Activated CD8-positive, alpha-beta memory T cell treated with anti-CD3 and anti-CD28 coated beads for 48 hours (primary cell): ENCODE measurements at regions not wholly inside any gene's neighbourhood (a gene's known extent, or its start where the extent isn't known, plus 50 kb on each side); places are given as distances from the start of the nearest gene placed in this dataset.
"Not testable (repeated sequence)": the region's sequence is repeated elsewhere in the genome, so short reads cannot be mapped to it uniquely, and the experiment has no call there.

Experiments used
- DNase-seq, 3 experiments: peaks; one replicate each; pipeline ENCODE4 v3.0.0-alpha.2; 2020; ENCODE audit warnings: low read depth in 2 of 3, low spot score in 2 of 3

DNA sequence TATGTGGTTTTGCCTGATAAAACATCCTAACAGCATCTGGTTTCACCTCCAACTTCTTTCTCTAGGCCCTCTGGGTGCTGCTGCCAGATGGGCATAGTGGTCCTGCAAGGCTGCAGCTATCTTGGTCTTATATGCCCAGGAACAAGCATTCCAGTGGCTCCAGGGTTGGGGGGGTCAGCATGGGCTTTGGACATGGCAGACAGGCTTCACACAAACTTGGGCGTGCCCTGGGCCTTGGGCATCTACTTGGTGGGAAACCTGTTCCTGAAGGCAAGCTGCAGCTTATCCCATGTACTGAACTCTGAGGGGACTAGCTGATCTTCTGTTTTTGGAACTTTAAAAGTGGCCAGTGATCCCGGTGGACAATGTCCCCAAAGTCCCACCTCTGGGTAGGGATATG, 54.9 kb upstream of the ZNF678 start:
- DNase-seq = no peak

DNA sequence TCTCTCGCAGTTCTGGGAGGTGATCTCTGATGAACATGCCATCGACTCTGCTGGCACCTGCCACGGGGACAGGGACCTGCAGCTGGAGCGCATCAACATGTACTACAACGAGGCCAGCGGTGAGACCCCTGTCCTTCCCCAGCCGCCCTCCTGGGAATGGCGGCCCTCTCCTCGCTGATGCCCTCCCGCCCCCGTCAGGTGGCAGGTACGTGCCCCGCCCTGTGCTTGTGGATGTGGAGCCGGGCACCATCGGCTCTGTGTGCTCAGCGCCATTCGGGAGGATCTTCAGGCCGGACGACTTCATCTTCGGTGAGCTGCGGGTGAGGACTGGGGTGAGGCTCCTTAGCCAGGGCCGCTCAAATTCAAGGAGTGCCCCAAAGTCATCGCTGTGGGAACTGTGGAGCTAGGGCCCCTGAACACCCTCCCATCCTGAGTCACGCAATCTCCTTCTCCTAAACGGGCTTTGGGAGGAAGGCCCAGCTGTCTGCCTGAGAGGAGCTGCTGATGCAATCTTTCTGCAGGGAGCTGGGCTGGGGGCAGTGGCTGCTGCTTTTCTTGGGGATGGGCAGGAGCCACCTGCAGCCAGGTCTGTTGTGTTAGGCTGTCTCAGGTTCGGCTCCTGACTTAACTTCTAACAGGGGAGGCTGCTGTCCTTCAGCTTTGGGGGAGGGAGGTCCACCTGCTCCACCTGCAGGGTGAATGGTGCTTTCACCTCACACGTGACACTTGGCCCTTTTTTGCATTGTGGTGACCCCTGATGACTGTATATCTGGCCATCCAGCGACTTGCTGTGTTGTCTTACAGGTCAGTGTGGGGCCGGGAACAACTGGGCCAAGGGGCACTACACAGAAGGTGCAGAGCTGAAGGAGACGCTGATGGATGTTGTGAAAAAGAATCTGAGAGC, 56.6 kb upstream of the ZNF678 start:
- DNase-seq = not testable (repeated sequence)

GRCh38 chr1:227496045-227496444, 67.3 kb upstream of the ZNF678 start:
- not testable (repeated sequence) for DNase-seq

- DNase-seq = not testable (repeated sequence)
These were observed 69.3 kb upstream of the ZNF678 start for GRCh38 chr1:227493863-227494551.

DNA sequence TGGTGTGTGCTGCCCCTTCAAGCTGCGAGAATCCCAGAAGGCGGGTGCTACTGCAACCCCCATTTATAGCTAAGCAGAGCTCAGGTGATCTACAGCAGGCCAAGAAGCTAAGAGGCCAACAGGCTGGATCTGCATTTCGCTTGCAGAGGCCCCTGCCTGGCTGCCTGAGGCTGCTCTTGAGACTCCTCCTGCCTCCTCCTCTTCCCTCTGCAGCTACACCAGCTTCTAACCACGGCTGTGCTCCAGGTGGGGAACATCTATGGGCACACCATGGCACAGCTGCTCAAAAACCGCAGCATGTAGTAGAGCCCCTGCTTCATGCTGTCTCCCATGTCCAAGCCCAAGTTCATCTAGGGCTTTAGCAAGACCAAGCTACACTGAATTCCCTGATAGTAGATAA, 72.9 kb upstream of the ZNF678 start:
- DNase-seq = no peak

DNA sequence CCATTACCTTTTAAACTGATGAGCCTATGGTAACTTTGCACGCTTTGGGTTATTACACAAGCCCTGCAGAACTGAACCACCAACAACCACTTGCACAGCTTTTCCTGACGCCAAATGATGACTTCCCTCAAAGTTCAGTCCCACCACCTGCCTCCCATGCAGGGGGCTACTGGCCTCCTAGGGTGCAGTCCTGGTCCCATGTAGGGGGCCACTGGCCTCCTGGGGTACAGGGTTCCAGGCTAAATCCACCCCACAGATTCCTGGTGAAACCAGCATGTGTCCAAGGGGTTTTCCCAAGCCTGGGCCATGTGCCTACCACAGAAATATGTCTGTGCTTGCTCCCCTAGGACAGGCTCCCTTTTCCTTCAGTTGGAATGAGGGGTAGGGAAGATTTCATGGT, 73.4 kb upstream of the ZNF678 start:
- no peak for DNase-seq

GRCh38 chr1:227489572-227489971, 73.8 kb upstream of the ZNF678 start:
- no peak for DNase-seq

DNA sequence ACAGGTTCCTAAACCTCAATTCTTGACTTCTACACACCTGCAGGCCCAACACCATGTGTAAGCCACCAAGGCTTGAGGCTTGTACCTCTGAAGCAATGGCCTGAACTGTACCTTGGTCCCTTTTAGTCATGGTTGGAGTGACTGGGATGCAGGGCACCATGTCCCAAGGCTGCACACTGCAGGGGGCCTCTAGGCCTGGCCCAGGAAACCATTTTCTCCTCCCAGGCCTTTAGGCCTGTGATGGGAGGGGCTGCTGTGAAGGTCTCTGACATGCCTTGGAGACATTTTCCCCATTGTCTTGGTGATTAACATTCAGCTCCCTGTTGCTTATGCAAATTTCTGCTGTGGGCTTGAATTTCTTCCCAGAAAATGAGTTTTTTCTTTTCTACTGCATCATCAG, 75.8 kb upstream of the ZNF678 start:
- DNase-seq = no peak

GRCh38 chr1:227486559-227486958, 76.8 kb upstream of the ZNF678 start:
- DNase-seq = no peak

DNA sequence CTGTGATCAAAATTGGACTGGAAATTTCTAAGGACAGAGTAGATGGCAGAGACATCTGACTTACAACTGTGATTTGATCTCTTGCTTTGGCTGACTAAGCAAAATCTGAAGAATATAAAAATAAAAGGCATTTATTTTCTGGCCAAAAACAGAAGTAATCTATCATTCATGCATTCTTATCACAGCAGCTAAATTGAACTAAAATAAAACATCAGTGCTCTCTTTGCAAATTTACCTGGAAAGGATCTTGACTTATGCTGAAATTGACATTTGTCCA, 81.4 kb upstream of the ZNF678 start:
- no peak for DNase-seq

DNA sequence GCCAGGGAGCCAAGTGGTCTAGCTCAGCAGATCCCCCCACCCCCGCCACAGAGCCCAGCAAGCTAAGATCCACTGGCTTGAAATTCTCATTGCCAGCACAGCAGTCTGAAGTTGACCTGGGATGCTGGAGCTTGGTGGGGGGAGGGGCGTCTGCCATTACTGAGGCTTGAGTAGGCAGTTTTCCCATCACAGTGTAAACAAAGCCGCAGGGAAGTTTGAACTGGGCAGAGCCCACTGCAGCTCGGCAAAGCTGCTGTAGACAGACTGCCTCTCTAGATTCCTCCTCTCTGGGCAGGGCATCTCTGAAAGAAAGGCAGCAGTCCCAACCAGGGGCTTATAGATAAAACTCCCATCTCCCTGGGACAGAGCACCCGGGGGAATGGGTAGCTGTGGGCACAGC, 89.3 kb upstream of the ZNF678 start:
- not testable (repeated sequence) for DNase-seq

DNA sequence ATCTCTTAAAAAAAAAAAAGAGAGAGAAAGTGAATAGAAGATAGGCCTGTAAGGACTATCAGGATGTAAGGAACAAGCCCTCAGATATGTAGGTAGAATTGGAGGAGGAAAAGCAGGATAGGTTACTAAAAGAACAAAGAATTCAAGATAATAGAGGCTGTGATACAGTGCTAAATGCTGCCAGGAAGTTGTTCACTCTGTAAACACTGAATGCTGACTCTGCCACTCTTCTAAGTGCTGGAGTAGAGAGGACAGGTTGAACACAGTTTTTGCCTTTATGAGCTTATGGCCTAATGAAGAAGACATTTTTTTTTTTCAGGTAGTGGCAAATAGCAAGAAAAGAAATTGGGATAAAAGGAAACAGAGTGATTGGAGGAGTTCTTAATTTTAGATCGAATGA, 90.6 kb upstream of the ZNF678 start:
- DNase-seq = no peak

GRCh38 chr1:227470688-227471087, 92.7 kb upstream of the ZNF678 start:
- no peak for DNase-seq

DNA sequence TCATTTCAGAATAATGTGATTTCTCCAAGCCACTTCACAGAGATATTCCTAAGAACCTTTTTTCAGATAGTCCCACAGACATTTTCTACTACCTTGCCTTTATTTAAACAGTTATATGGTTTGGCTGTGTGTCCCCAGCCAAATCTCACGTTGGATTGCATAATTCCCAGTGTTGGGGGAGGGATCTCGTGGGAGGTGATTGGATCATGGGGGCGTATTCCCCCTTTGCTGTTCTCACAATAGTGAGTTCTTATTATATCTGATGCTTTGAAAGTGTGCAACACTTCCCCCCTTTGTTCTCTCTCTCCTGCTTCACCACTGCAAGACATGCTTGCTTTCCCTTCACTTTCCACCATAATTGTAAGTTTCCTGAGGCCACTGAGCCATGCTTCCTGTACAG, 93.6 kb upstream of the ZNF678 start:
- DNase-seq = no peak

DNA sequence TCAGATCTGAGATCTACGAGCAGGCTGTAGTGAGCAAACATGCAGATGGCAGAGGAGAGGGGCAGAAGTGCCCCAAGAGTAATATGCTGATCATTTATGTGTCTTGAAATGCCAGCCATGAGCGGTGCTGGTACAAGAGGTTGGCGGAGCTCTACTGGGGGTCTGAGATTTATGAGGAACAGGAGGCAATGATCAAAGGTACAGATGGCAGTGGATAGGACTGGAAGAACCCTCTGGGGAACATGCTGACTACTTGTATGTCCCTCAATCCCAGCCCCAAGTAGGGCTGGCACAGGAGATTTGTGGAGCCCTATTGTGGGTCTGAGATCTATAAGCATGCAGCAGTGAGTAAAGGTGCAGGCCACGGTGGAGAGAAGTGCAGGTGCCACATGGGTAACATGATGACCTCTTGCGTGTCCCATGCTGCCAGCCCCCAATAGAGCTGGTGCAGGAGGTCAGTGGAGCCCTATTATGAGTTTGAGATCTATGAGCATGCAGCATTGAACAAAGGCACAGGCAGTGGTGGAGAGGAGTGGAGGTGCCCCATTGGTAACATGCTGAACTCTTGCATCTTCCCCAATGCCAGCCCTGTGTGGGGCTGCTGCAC, 97.2 kb upstream of the ZNF678 start:
- DNase-seq = no peak

DNA sequence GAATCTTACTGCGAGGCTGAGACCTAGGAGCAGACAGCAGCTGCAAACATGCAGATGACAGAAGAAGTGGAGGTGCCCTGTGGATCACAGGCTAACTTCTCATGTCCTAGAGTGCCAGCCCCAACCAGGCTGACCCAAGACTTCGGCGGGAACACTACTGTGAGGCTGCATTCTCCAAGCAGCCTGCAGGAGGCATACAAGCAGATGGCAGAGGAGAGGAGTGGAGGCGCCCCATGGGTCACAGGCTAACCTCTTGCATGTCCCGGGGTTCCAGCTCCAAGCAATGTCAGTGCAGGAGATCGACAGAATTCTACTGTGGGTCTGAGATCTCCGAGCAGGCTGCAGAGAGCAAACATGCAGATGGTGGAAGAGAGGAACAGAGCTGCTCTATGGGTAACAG, 98.1 kb upstream of the ZNF678 start:
- DNase-seq = no peak

DNA sequence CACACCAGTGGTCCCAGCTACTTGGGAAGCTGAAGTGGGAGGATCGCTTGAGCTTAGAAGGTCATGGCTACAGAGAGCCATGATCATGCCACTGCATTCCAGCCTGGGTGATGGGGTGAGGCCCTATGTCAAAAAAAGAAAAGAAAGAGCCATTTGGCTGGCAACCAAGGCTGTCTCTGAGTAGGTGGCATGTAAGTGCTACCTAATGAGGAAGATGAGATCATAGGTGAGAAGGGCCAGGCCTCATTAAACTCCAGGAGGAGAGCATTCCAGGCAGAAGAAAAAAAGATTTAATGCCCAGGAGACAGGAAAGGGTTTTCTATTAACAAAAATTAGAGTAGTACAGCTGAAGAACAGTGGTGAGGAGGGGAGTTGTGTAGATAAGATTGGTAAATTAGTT, 103.4 kb upstream of the ZNF678 start:
- DNase-seq = no peak

- no peak for DNase-seq
These were observed 104.0 kb upstream of the ZNF678 start for GRCh38 chr1:227459326-227459841.

GRCh38 chr1:227454686-227455085, 108.7 kb upstream of the ZNF678 start:
- no peak for DNase-seq

- DNase-seq = no peak
These were observed 109.6 kb upstream of the ZNF678 start for GRCh38 chr1:227453631-227454355.

GRCh38 chr1:227451954-227452353, 111.4 kb upstream of the ZNF678 start:
- DNase-seq = no peak
